ENCODE measurements at regions not wholly inside any gene's neighbourhood (a gene's known extent, or its start where the extent isn't known, plus 50 kb on each side); places are given as distances from the start of the nearest gene placed in this dataset.

DNA sequence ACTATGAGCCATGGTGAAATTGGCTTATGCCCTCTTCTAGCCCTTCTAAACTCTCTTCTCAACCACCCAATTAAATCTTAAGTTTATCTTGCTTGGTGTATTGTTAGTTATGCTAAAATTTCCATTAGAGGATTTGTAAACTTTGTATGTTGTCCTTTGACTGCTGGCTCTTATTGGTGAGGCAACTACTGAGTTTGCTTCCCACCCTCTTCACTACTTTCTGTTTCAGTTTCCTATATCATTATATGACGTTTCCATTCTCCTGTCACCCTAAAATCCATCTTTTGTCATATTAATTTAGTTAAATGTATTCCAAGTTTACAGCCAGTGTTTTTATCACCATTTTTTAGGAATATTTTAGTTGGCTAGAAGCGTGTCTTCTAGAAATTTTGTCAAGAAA is 80.9 kb upstream of the VWC2 start:
- intact Hi-C loops (cut with micrococcal nuclease): no loop called here
- H3K4me3 Mint-ChIP-seq: peak overlapping the region in 1 of 2 donors; percentile 70
- no peak overlapping the region for H3K4me3 ChIP-seq (replicated peaks in 1 of 3; ENCODE audit: low read depth in 2 of 3, low read length in 3 of 3)

GRCh38 chr7:49695971-49696370 is 77.5 kb upstream of the VWC2 start:
- no peak overlapping the region for H3K4me2 ChIP-seq (replicated peaks; ENCODE audit: extremely low read depth, low read length, poor library complexity, severe bottlenecking)
- H3K36me3 ChIP-seq (replicated peaks in 1 of 2; ENCODE audit: control insufficient read depth in 1 of 2, insufficient read depth in 2 of 2, low read length in 2 of 2): no peaks in the 10 kb centered on the region
- no peak for TF ChIP-seq CTCF (IDR thresholded peaks at IDR 0.05)
- no peak overlapping the region for H3K27ac Mint-ChIP-seq
- no peak overlapping the region for H3K4me3 ChIP-seq (replicated peaks in 1 of 3; ENCODE audit: low read depth in 2 of 3, low read length in 3 of 3)
- H3K79me2 ChIP-seq (ENCODE audit: insufficient read depth, low read length): no peaks in the 10 kb centered on the region
- H3K27ac ChIP-seq (ENCODE audit: low read depth in 1 of 2, low read length in 2 of 2): no peak overlapping the region
- no peaks in the 10 kb centered on the region for H3K27me3 ChIP-seq (ENCODE audit: control insufficient read depth in 2 of 2, insufficient read depth in 2 of 2, low read length in 2 of 2)
- H3K9ac ChIP-seq (ENCODE audit: insufficient read depth, low read length, poor library complexity, severe bottlenecking): no peak overlapping the region
- H3K4me1 ChIP-seq (ENCODE audit: control insufficient read depth in 1 of 2, insufficient read depth in 2 of 2, low read length in 2 of 2): no peaks in the 10 kb centered on the region
- WGBS (ENCODE audit: insufficient coverage): no CpG with 5 or more reads among the region's 5 CpGs
- intact Hi-C loops (cut with micrococcal nuclease): no loop called here
- peaks cover 0 to 3% of the 10 kb centered on the region in 2 donors for H3K9me3 ChIP-seq (replicated peaks in 1 of 2; ENCODE audit: control insufficient read depth in 1 of 2, insufficient read depth in 1 of 2, low read length in 2 of 2)
- no peak overlapping the region for H2AFZ ChIP-seq (ENCODE audit: insufficient read depth, low read depth, low read length, poor library complexity, severe bottlenecking)
- no peak overlapping the region for H3K4me3 Mint-ChIP-seq
- DNase-seq: no peak
- H3K27me3 Mint-ChIP-seq (ENCODE audit: low read depth in 3 of 3): peaks cover 0 to 3% (median 0%) of the 10 kb centered on the region in 3 donors
- H3K36me3 Mint-ChIP-seq: no peaks in the 10 kb centered on the region
- H3K9me3 Mint-ChIP-seq: peaks cover 0 to 7% (median 0%) of the 10 kb centered on the region in 7 donors
- H3K4me1 Mint-ChIP-seq: peaks cover 2% of the 10 kb centered on the region
- H4K20me1 ChIP-seq (ENCODE audit: insufficient read depth, low read length): no peaks in the 10 kb centered on the region

More for the DNA sequence above, 80.9 kb upstream of the VWC2 start:
- Histone ChIP-seq H3K9me3 (replicated peaks in 1 of 2; ENCODE audit: control insufficient read depth in 1 of 2, insufficient read depth in 1 of 2, low read length in 2 of 2) (no peaks in the 10 kb centered on the region), H3K79me2 (ENCODE audit: insufficient read depth, low read length) (no peaks in the 10 kb centered on the region), H3K36me3 (replicated peaks in 1 of 2; ENCODE audit: control insufficient read depth in 1 of 2, insufficient read depth in 2 of 2, low read length in 2 of 2) (no peaks in the 10 kb centered on the region), H3K27ac (ENCODE audit: low read depth in 1 of 2, low read length in 2 of 2) (no peak overlapping the region), H2AFZ (ENCODE audit: insufficient read depth, low read depth, low read length, poor library complexity, severe bottlenecking) (no peak overlapping the region), H3K27me3 (ENCODE audit: control insufficient read depth in 2 of 2, insufficient read depth in 2 of 2, low read length in 2 of 2) (no peaks in the 10 kb centered on the region), H4K20me1 (ENCODE audit: insufficient read depth, low read length) (no peaks in the 10 kb centered on the region), H3K9ac (ENCODE audit: insufficient read depth, low read length, poor library complexity, severe bottlenecking) (no peak overlapping the region), H3K4me2 (replicated peaks; ENCODE audit: extremely low read depth, low read length, poor library complexity, severe bottlenecking) (no peak overlapping the region), H3K4me1 (ENCODE audit: control insufficient read depth in 1 of 2, insufficient read depth in 2 of 2, low read length in 2 of 2) (no peaks in the 10 kb centered on the region)
- Mint-ChIP-seq H3K9me3 (no peaks in the 10 kb centered on the region), H3K4me1 (peaks cover 2% of the 10 kb centered on the region), H3K27me3 (ENCODE audit: low read depth in 3 of 3) (peaks cover 0 to 1% (median 0%) of the 10 kb centered on the region in 3 donors), H3K36me3 (no peaks in the 10 kb centered on the region), H3K27ac (no peak overlapping the region)
- no peak for TF ChIP-seq CTCF (IDR thresholded peaks at IDR 0.05)
- no peak for DNase-seq
- WGBS (ENCODE audit: insufficient coverage): no CpG with 5 or more reads among the region's 2 CpGs
